HG03095 (cell line): ENCODE measurements at regions not wholly inside any gene's neighbourhood (a gene's known extent, or its start where the extent isn't known, plus 50 kb on each side); places are given as distances from the start of the nearest gene placed in this dataset.
"Not testable (repeated sequence)": the region's sequence is repeated elsewhere in the genome, so short reads cannot be mapped to it uniquely, and the experiment has no call there.

Source experiments
- ATAC-seq: cut with Tn5 transposase; IDR thresholded peaks from one replicate; pipeline ENCODE4 v1.9.1; 2021; ENCODE audit warnings: moderate library complexity; ENCODE audit not compliant: unreplicated experiment

- no peak for ATAC-seq
Measured at GRCh38 chr2:8593243-8593642, 88.6 kb upstream of the ID2 start.

GRCh38 chr2:8594731-8595427, 87.0 kb upstream of the ID2 start:
- ATAC-seq, result no peak

- ATAC-seq, result no peak
Measured at GRCh38 chr2:8595428-8595805, 86.4 kb upstream of the ID2 start.

GRCh38 chr2:8595811-8596600, 85.8 kb upstream of the ID2 start:
- no peak for ATAC-seq

GRCh38 chr2:8597094-8597493, 84.8 kb upstream of the ID2 start:
- ATAC-seq, result no peak

GRCh38 chr2:8597559-8598225, 84.2 kb upstream of the ID2 start:
- ATAC-seq, result no peak

GRCh38 chr2:8598295-8599165, 83.3 kb upstream of the ID2 start:
- ATAC-seq, result no peak

GRCh38 chr2:8599421-8600242, 82.2 kb upstream of the ID2 start:
- no peak for ATAC-seq

- no peak for ATAC-seq
Measured at GRCh38 chr2:8600456-8600855, 81.4 kb upstream of the ID2 start.

GRCh38 chr2:8602809-8603208, 79.0 kb upstream of the ID2 start:
- ATAC-seq, result no peak

GRCh38 chr2:8603356-8603755, 78.5 kb upstream of the ID2 start:
- not testable (repeated sequence) for ATAC-seq

- no peak for ATAC-seq
Measured at GRCh38 chr2:8604262-8604661, 77.6 kb upstream of the ID2 start.

GRCh38 chr2:8605351-8606065, 76.3 kb upstream of the ID2 start:
- ATAC-seq, result no peak

- peak; percentile 98 for ATAC-seq
Measured at GRCh38 chr2:8606226-8606625, 75.6 kb upstream of the ID2 start.

- ATAC-seq, result peak; percentile 16
Measured at GRCh38 chr2:8606649-8607550, 75.0 kb upstream of the ID2 start.

- no peak for ATAC-seq
Measured at GRCh38 chr2:8607606-8608005, 74.2 kb upstream of the ID2 start.

GRCh38 chr2:8608411-8608954, 73.4 kb upstream of the ID2 start:
- ATAC-seq, result no peak

GRCh38 chr2:8609357-8609811, 72.5 kb upstream of the ID2 start:
- no peak for ATAC-seq
